ENCODE measurements at regions not wholly inside any gene's neighbourhood (a gene's known extent, or its start where the extent isn't known, plus 50 kb on each side); places are given as distances from the start of the nearest gene placed in this dataset.

DNA sequence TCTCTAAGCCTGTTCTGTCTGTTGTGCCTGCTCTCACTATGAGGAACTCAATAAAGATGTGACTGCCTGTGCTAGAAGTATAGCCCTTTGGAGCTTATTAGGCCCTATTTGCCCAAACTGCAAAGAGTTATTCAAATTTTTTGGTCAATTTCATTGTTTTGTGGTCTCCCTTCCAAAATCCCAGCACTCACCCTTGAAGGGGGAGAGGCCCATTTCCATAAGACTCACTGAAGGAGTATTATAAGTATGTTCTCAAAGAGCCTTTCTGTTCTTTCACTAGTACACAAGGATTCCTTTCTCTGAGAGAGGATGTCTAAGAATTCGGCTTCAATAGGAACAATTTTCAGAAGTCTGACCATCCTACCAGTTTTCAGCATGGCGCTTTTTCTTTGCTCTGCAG lies 641.9 kb upstream of the REG3G start:
- H3K9me3 ChIP-seq (ENCODE audit: control insufficient read depth in 2 of 3, insufficient read depth in 1 of 3, low read length in 3 of 3) = peaks cover 0 to 2% (median 0%) of the 10 kb centered on the region in 3 donors
- H3K9ac ChIP-seq (ENCODE audit: low read length in 3 of 3) = no peak overlapping the region
- H3K4me3 ChIP-seq (ENCODE audit: low read length in 3 of 3) = no peak overlapping the region
- TF ChIP-seq CTCF (IDR thresholded peaks at IDR 0.05; ENCODE audit: borderline replicate concordance, extremely low read depth, insufficient read depth) = no peak
- H3K27me3 ChIP-seq (ENCODE audit: control insufficient read depth, insufficient read depth, low read length) = no peaks in the 10 kb centered on the region
- no peaks in the 10 kb centered on the region for H3K4me1 ChIP-seq (ENCODE audit: control insufficient read depth in 2 of 3, insufficient read depth in 2 of 3, low read depth in 1 of 3, low read length in 3 of 3)
- H3K36me3 ChIP-seq (ENCODE audit: control insufficient read depth in 2 of 3, insufficient read depth in 3 of 3, low read length in 3 of 3) = no peaks in the 10 kb centered on the region
- DNase-seq (no peak), FAIRE-seq (no peak)
- H3K27ac ChIP-seq (ENCODE audit: low read depth in 2 of 2, low read length in 2 of 2) = no peak overlapping the region
- intact Hi-C loops (cut with DNase I) = no loop called here

GRCh38 chr2:78397198-78397597 lies 628.3 kb upstream of the REG3G start:
- FAIRE-seq = no peak
- no peaks in the 10 kb centered on the region for H3K4me1 ChIP-seq (ENCODE audit: control insufficient read depth in 2 of 3, insufficient read depth in 2 of 3, low read depth in 1 of 3, low read length in 3 of 3)
- no peak for DNase-seq

DNA sequence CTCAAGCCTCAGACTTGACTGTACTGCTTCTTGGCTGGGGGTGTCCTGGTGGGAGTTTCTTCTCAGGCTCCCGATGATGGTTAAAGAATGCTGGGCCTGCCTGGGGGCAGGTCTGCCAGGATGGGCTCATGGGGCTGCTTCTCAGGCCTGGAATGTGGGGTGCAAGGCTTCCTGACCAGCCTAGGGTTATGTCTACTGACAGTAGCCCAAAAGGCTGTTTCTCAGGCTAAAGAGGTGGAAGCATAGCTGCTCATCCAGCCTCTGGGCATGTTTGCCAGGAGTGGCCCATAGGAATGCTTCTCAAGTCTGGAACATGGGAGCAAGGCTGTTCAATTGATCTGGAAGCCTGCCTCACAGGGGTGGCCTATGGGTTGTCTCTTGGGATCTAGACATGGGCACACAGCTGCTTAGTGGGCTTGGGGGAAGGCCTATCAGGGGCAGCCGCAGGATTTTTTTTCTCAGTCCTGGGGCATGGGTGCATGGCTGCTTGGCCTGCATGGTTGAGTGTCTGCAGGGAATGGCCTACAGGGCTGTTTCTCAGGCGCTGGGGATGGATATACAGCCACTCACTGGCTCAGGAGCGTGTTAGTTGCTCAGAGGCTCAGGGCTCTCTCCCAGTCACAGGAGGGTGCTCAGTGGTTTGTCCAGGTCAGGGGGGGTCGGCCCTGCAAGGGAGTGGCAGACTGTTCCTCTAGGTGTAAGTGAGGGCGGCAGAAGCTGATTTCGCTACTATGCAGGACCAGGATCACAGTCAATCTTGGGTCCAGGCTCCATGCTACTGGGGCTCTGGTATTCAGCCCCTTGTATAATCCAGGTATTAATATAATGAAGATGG lies 617.3 kb upstream of the REG3G start:
- Histone ChIP-seq H3K27ac (ENCODE audit: low read depth in 2 of 2, low read length in 2 of 2) (no peak overlapping the region), H3K9ac (ENCODE audit: low read length in 3 of 3) (no peak overlapping the region), H3K27me3 (ENCODE audit: control insufficient read depth, insufficient read depth, low read length) (no peaks in the 10 kb centered on the region), H3K36me3 (ENCODE audit: control insufficient read depth in 2 of 3, insufficient read depth in 3 of 3, low read length in 3 of 3) (no peaks in the 10 kb centered on the region), H3K4me3 (ENCODE audit: low read length in 3 of 3) (no peak overlapping the region), H3K4me1 (ENCODE audit: control insufficient read depth in 2 of 3, insufficient read depth in 2 of 3, low read depth in 1 of 3, low read length in 3 of 3) (no peaks in the 10 kb centered on the region), H3K9me3 (ENCODE audit: control insufficient read depth in 2 of 3, insufficient read depth in 1 of 3, low read length in 3 of 3) (no peaks in the 10 kb centered on the region)
- DNase-seq (peak in 1 of 5 donors; percentile 41), FAIRE-seq (no peak)
- TF ChIP-seq CTCF (IDR thresholded peaks at IDR 0.05; ENCODE audit: borderline replicate concordance, extremely low read depth, insufficient read depth) = no peak
- intact Hi-C loops (cut with DNase I) = no loop called here

More at GRCh38 chr2:78397198-78397597, 628.3 kb upstream of the REG3G start:
- Histone ChIP-seq H3K27ac (ENCODE audit: low read depth in 2 of 2, low read length in 2 of 2) (no peak overlapping the region), H3K9me3 (ENCODE audit: control insufficient read depth in 2 of 3, insufficient read depth in 1 of 3, low read length in 3 of 3) (peaks cover 0 to 4% (median 0%) of the 10 kb centered on the region in 3 donors), H3K36me3 (ENCODE audit: control insufficient read depth in 2 of 3, insufficient read depth in 3 of 3, low read length in 3 of 3) (no peaks in the 10 kb centered on the region), H3K9ac (ENCODE audit: low read length in 3 of 3) (no peak overlapping the region), H3K27me3 (ENCODE audit: control insufficient read depth, insufficient read depth, low read length) (no peaks in the 10 kb centered on the region), H3K4me3 (ENCODE audit: low read length in 3 of 3) (no peak overlapping the region)
- intact Hi-C loops (cut with DNase I) = no loop called here
- TF ChIP-seq CTCF (IDR thresholded peaks at IDR 0.05; ENCODE audit: borderline replicate concordance, extremely low read depth, insufficient read depth) = no peak

Measured in kidney (tissue), 13 donors.